HEK293 (cell line): ENCODE measurements at regions not wholly inside any gene's neighbourhood (a gene's known extent, or its start where the extent isn't known, plus 50 kb on each side); places are given as distances from the start of the nearest gene placed in this dataset.
"Not testable (repeated sequence)": the region's sequence is repeated elsewhere in the genome, so short reads cannot be mapped to it uniquely, and the experiment has no call there.

Experiments used
- CTCF ChIA-PET: fragments of 350-600 bp; formaldehyde crosslinking; extraction: SDS; loops from one replicate; lab custom pipeline; 2021; ENCODE audit warnings: antibody characterized with exemption; lab: Yijun Ruan, JAX
- POLR2A ChIA-PET: fragments of 300-600 bp; formaldehyde crosslinking; extraction: SDS; loops from one replicate; lab custom pipeline; 2020; ENCODE audit warnings: antibody characterized with exemption, inconsistent platforms; lab: Yijun Ruan, JAX
- H3K27ac ChIP-seq: fragments of 200-500 bp; sonication (Bioruptor generic); 2 replicates; pipeline ENCODE4 v1.5.1; 2014; ENCODE audit warnings: low read depth, low read length, control low read depth, inconsistent platforms; ENCODE audit errors: extremely low read depth
- H3K36me3 ChIP-seq, 2 experiments: fragments of 200-500 bp in 1 of 2; sonication (Bioruptor generic) in 1 of 2; 1 replicate in 1 of 2; 2 replicates in 1 of 2; pipeline ENCODE4 v1.5.1; 2014 to 2017; ENCODE audit warnings: inconsistent platforms in 2 of 2, low read length in 2 of 2; ENCODE audit not compliant: control insufficient read depth in 2 of 2, insufficient read depth in 1 of 2
- H3K4me1 ChIP-seq: fragments of 200-500 bp; sonication (Bioruptor generic); 2 replicates; pipeline ENCODE4 v1.5.1; 2014; ENCODE audit warnings: mild to moderate bottlenecking, low read length, inconsistent platforms; ENCODE audit not compliant: control insufficient read depth, insufficient read depth
- H3K4me3 ChIP-seq: 2 replicates; pipeline ENCODE4 v1.5.1; 2011; ENCODE audit warnings: low read depth, mild to moderate bottlenecking, control low read depth, low read length, moderate library complexity
- H3K9me3 ChIP-seq: fragments of 200-500 bp; sonication (Bioruptor generic); 2 replicates; pipeline ENCODE4 v1.5.1; 2014; ENCODE audit warnings: low read depth, low read length, inconsistent platforms; ENCODE audit not compliant: control insufficient read depth, insufficient read depth
- BCL6B ChIP-seq: fragments of 450-650 bp; formaldehyde crosslinking; IDR thresholded peaks from 2 replicates; pipeline ENCODE4 v1.5.1; 2017; ENCODE audit warnings: missing biosample characterization, missing genetic modification characterization
- EGR2 ChIP-seq: fragments of 450-650 bp; formaldehyde crosslinking; IDR thresholded peaks from 2 replicates; pipeline ENCODE4 v1.5.1; 2016; ENCODE audit warnings: low read depth, missing biosample characterization, missing genetic modification characterization
- FEZF1 ChIP-seq: fragments of 450-650 bp; formaldehyde crosslinking; IDR thresholded peaks from 2 replicates; pipeline ENCODE4 v1.5.1; 2016; ENCODE audit warnings: missing biosample characterization, missing genetic modification characterization
- SETDB1 ChIP-seq: IDR thresholded peaks from one replicate; pipeline ENCODE4 v1.6.1; 2017; ENCODE audit warnings: mild to moderate bottlenecking, low read length, moderate library complexity, mixed read lengths; ENCODE audit not compliant: insufficient read length
- YY1 ChIP-seq: fragments of 450-650 bp; formaldehyde crosslinking; IDR thresholded peaks from 2 replicates; pipeline ENCODE4 v1.5.1; 2018; ENCODE audit warnings: missing biosample characterization, missing genetic modification characterization
- ZBTB1 ChIP-seq: fragments of 450-650 bp; formaldehyde crosslinking; IDR thresholded peaks from 2 replicates; pipeline ENCODE4 v1.5.1; 2016; ENCODE audit warnings: missing biosample characterization, missing genetic modification characterization
- ZBTB48 ChIP-seq: fragments of 450-650 bp; formaldehyde crosslinking; IDR thresholded peaks from 2 replicates; pipeline ENCODE4 v1.5.1; 2016; ENCODE audit warnings: missing biosample characterization, missing genetic modification characterization
- ZBTB8A ChIP-seq: fragments of 450-650 bp; formaldehyde crosslinking; IDR thresholded peaks from 2 replicates; pipeline ENCODE4 v1.5.1; 2016; ENCODE audit warnings: missing biosample characterization, missing genetic modification characterization
- ZNF10 ChIP-seq: fragments of 450-650 bp; formaldehyde crosslinking; IDR thresholded peaks from 2 replicates; pipeline ENCODE4 v1.5.1; 2017; ENCODE audit warnings: missing biosample characterization, missing genetic modification characterization
- ZNF146 ChIP-seq: fragments of 450-650 bp; formaldehyde crosslinking; IDR thresholded peaks from 2 replicates; pipeline ENCODE4 v1.5.1; 2016; ENCODE audit warnings: missing biosample characterization, missing genetic modification characterization
- ZNF157 ChIP-seq: fragments of 450-650 bp; formaldehyde crosslinking; IDR thresholded peaks from 2 replicates; pipeline ENCODE4 v1.5.1; 2016; ENCODE audit warnings: missing biosample characterization, missing genetic modification characterization
- ZNF175 ChIP-seq: fragments of 450-650 bp; formaldehyde crosslinking; IDR thresholded peaks from 2 replicates; pipeline ENCODE4 v1.5.1; 2016; ENCODE audit warnings: missing biosample characterization, missing genetic modification characterization
- ZNF2 ChIP-seq: fragments of 450-650 bp; formaldehyde crosslinking; IDR thresholded peaks from 2 replicates; pipeline ENCODE4 v1.5.1; 2016; ENCODE audit warnings: missing biosample characterization, missing genetic modification characterization
- ZNF202 ChIP-seq: fragments of 450-650 bp; formaldehyde crosslinking; IDR thresholded peaks from 2 replicates; pipeline ENCODE4 v1.5.1; 2016; ENCODE audit warnings: missing biosample characterization, missing genetic modification characterization, borderline replicate concordance
- ZNF214 ChIP-seq: fragments of 450-650 bp; formaldehyde crosslinking; IDR thresholded peaks from 2 replicates; pipeline ENCODE4 v1.5.1; 2017; ENCODE audit warnings: missing biosample characterization, mild to moderate bottlenecking, missing genetic modification characterization, borderline replicate concordance
- ZNF274 ChIP-seq, 2 experiments: fragments of 200-500 bp in 1 of 2; fragments of 450-650 bp in 1 of 2; sonication (Bioruptor generic) in 1 of 2; formaldehyde crosslinking in 1 of 2; IDR thresholded peaks; 2 replicates each; pipeline versions ENCODE4 v1.5.1 to v1.6.1; 2014 to 2016; ENCODE audit warnings: borderline replicate concordance in 1 of 2, inconsistent platforms in 1 of 2, low read length in 1 of 2, missing biosample characterization in 1 of 2, missing genetic modification characterization in 1 of 2
- ZNF280C ChIP-seq: fragments of 450-650 bp; formaldehyde crosslinking; IDR thresholded peaks from 2 replicates; pipeline ENCODE4 v1.5.1; 2016; ENCODE audit warnings: missing biosample characterization, missing genetic modification characterization
- ZNF311 ChIP-seq: fragments of 450-650 bp; formaldehyde crosslinking; IDR thresholded peaks from 2 replicates; pipeline ENCODE4 v1.5.1; 2017; ENCODE audit warnings: missing biosample characterization, missing genetic modification characterization, borderline replicate concordance
- ZNF354C ChIP-seq: fragments of 450-650 bp; formaldehyde crosslinking; IDR thresholded peaks from 2 replicates; pipeline ENCODE4 v1.5.1; 2016; ENCODE audit warnings: missing biosample characterization, missing genetic modification characterization, low read depth, borderline replicate concordance
- ZNF426 ChIP-seq: fragments of 450-650 bp; formaldehyde crosslinking; IDR thresholded peaks from 2 replicates; pipeline ENCODE4 v1.5.1; 2017; ENCODE audit warnings: missing biosample characterization, missing genetic modification characterization, mild to moderate bottlenecking, inconsistent platforms, moderate library complexity
- ZNF561 ChIP-seq: fragments of 450-650 bp; IDR thresholded peaks from 2 replicates; pipeline ENCODE4 v1.5.1; 2018; ENCODE audit warnings: missing biosample characterization, missing genetic modification characterization, borderline replicate concordance
- ZNF585B ChIP-seq: fragments of 450-650 bp; formaldehyde crosslinking; IDR thresholded peaks from 2 replicates; pipeline ENCODE4 v1.5.1; 2016; ENCODE audit warnings: missing biosample characterization, missing genetic modification characterization
- ZNF600 ChIP-seq: fragments of 450-650 bp; formaldehyde crosslinking; IDR thresholded peaks from 2 replicates; pipeline ENCODE4 v1.5.1; 2016; ENCODE audit warnings: missing biosample characterization, missing genetic modification characterization
- ZNF621 ChIP-seq: fragments of 450-650 bp; formaldehyde crosslinking; IDR thresholded peaks from 2 replicates; pipeline ENCODE4 v1.5.1; 2017; ENCODE audit warnings: missing biosample characterization, missing genetic modification characterization
- ZNF624 ChIP-seq: fragments of 450-650 bp; formaldehyde crosslinking; IDR thresholded peaks from 2 replicates; pipeline ENCODE4 v1.5.1; 2017; ENCODE audit warnings: missing biosample characterization, missing genetic modification characterization
- ZNF658 ChIP-seq: fragments of 450-650 bp; formaldehyde crosslinking; IDR thresholded peaks from 2 replicates; pipeline ENCODE4; 2016; ENCODE audit warnings: missing biosample characterization, missing genetic modification characterization
- ZNF664 ChIP-seq: fragments of 450-650 bp; formaldehyde crosslinking; IDR thresholded peaks from 2 replicates; pipeline ENCODE4 v1.5.1; 2016; ENCODE audit warnings: missing biosample characterization, missing genetic modification characterization
- ZNF670 ChIP-seq: fragments of 450-650 bp; formaldehyde crosslinking; IDR thresholded peaks from 2 replicates; pipeline ENCODE4 v1.5.1; 2016; ENCODE audit warnings: missing biosample characterization, missing genetic modification characterization, low read depth
- ZNF768 ChIP-seq: fragments of 450-650 bp; formaldehyde crosslinking; IDR thresholded peaks from 2 replicates; pipeline ENCODE4 v1.5.1; 2018; ENCODE audit warnings: missing biosample characterization, mild to moderate bottlenecking, missing genetic modification characterization
- ZNF792 ChIP-seq: fragments of 450-650 bp; formaldehyde crosslinking; IDR thresholded peaks from 2 replicates; pipeline ENCODE4 v1.5.1; 2016; ENCODE audit warnings: missing biosample characterization, missing genetic modification characterization
- ZSCAN16 ChIP-seq: fragments of 450-650 bp; formaldehyde crosslinking; IDR thresholded peaks from 2 replicates; pipeline ENCODE4 v1.5.1; 2016; ENCODE audit warnings: missing biosample characterization, missing genetic modification characterization

GRCh38 chr9:100653643-100654334 lies 75.9 kb downstream of the CAVIN4 start:
- POLR2A ChIA-PET = no interaction called here
- Histone ChIP-seq H3K36me3 (no peaks in the 10 kb centered on the region), H3K4me1 (no peaks in the 10 kb centered on the region), H3K9me3 (no peaks in the 10 kb centered on the region), H3K27ac (no peak overlapping the region), H3K4me3 (no peak overlapping the region)
- no peak for TF ChIP-seq BCL6B (tag by site-specific recombination)
- no peak for TF ChIP-seq FEZF1 (tag by site-specific recombination)
- no peak for TF ChIP-seq ZNF624 (tag by site-specific recombination)
- no peak for TF ChIP-seq ZNF146 (tag by site-specific recombination)
- TF ChIP-seq ZBTB1 (tag by site-specific recombination) = no peak
- no peak for TF ChIP-seq ZNF561
- no peak for TF ChIP-seq ZNF768 (tag by site-specific recombination)
- no peak for TF ChIP-seq ZNF670 (tag by site-specific recombination)
- no peak for TF ChIP-seq ZNF175 (tag by site-specific recombination)
- no peak for TF ChIP-seq ZBTB8A
- TF ChIP-seq ZNF10 (tag by site-specific recombination) = no peak
- no peak for TF ChIP-seq ZNF157 (tag by site-specific recombination)
- no peak for TF ChIP-seq EGR2 (tag by site-specific recombination)
- no peak for TF ChIP-seq ZNF274 (IDR thresholded peaks at IDR 0.05; ENCODE audit: low read length)
- TF ChIP-seq ZNF274 (tag by site-specific recombination; IDR thresholded peaks at IDR 0.05; ENCODE audit: borderline replicate concordance) = no peak
- no peak for TF ChIP-seq ZNF426 (tag by site-specific recombination)
- no peak for TF ChIP-seq ZNF2 (tag by site-specific recombination)
- TF ChIP-seq ZNF658 = no peak
- CTCF ChIA-PET = interaction anchor here (0.7 kb wide), 2 partner anchors 108 to 1652 kb away, joined by 3 read pairs; no protein-coding TSS in a partner anchor

GRCh38 chr9:100656851-100657250 lies 79.0 kb downstream of the CAVIN4 start:
- CTCF ChIA-PET, H3K36me3 ChIP-seq, H3K27ac ChIP-seq, H3K4me1 ChIP-seq, H3K4me3 ChIP-seq, POLR2A ChIA-PET: not testable (repeated sequence)
- TF ChIP-seq ZNF585B (tag by site-specific recombination) (peak; percentile 85), SETDB1 (peak; percentile 66)
- TF ChIP-seq, all 188 proteins: peak for 2; not testable (repeated sequence) for 186
- not testable (repeated sequence) for H3K9me3 ChIP-seq

- H3K4me3 ChIP-seq = no peak overlapping the region
- CTCF ChIA-PET = interaction anchor here (0.5 kb wide), 1 partner anchor 411 kb away, joined by 3 read pairs; no protein-coding TSS in a partner anchor
- H3K36me3 ChIP-seq = no peaks in the 10 kb centered on the region
- no peak overlapping the region for H3K27ac ChIP-seq
- no peaks in the 10 kb centered on the region for H3K9me3 ChIP-seq
- no peaks in the 10 kb centered on the region for H3K4me1 ChIP-seq
- POLR2A ChIA-PET = no interaction called here
- no peak for TF ChIP-seq ZSCAN16 (tag by site-specific recombination)
- no peak for TF ChIP-seq ZNF792 (tag by site-specific recombination)
- TF ChIP-seq ZNF10 (tag by site-specific recombination) = no peak
- TF ChIP-seq ZNF600 = no peak
- TF ChIP-seq YY1 = no peak
- TF ChIP-seq ZNF354C (tag by site-specific recombination) = no peak
- TF ChIP-seq ZNF664 = no peak
- TF ChIP-seq ZNF426 (tag by site-specific recombination) = no peak
- TF ChIP-seq ZNF621 (tag by site-specific recombination) = no peak
- no peak for TF ChIP-seq ZNF214
- no peak for TF ChIP-seq ZNF280C (tag by site-specific recombination)
- no peak for TF ChIP-seq ZNF202 (tag by site-specific recombination)
- TF ChIP-seq ZBTB48 (tag by site-specific recombination) = no peak
- TF ChIP-seq ZNF311 (tag by site-specific recombination) = no peak
These were observed 83.8 kb downstream of the CAVIN4 start for GRCh38 chr9:100661668-100662067.
